GM12865 (cell line): ENCODE measurements at regions not wholly inside any gene's neighbourhood (a gene's known extent, or its start where the extent isn't known, plus 50 kb on each side); places are given as distances from the start of the nearest gene placed in this dataset.

Experiments used
- DNase-seq: peaks from one replicate; pipeline ENCODE4 v3.0.0; 2010; ENCODE audit warnings: low read depth
- H3K4me3 ChIP-seq: 2 replicates; pipeline ENCODE4 v1.5.1; 2011; ENCODE audit warnings: mild to moderate bottlenecking, low read depth, low read length, control low read depth
- CTCF ChIP-seq: IDR thresholded peaks from 2 replicates; pipeline ENCODE4 v1.5.1; 2011; ENCODE audit warnings: low read length, control low read depth, low read depth, inconsistent platforms; ENCODE audit not compliant: insufficient read depth; ENCODE audit errors: missing control alignments

- TF ChIP-seq CTCF, result no peak
- H3K4me3 ChIP-seq, result no peak overlapping the region
- DNase-seq, result no peak
These were observed 58.8 kb upstream of the MSI2 start for GRCh38 chr17:57197466-57198071.

GRCh38 chr17:57201481-57201880, 54.8 kb upstream of the MSI2 start:
- no peak overlapping the region for H3K4me3 ChIP-seq
- TF ChIP-seq CTCF, result no peak
- DNase-seq, result no peak

- H3K4me3 ChIP-seq, result no peak overlapping the region
- no peak for DNase-seq
- TF ChIP-seq CTCF, result no peak
These were observed 53.3 kb upstream of the MSI2 start for GRCh38 chr17:57203040-57203439.
